RWPE1 (cell line): ENCODE measurements at regions not wholly inside any gene's neighbourhood (a gene's known extent, or its start where the extent isn't known, plus 50 kb on each side); places are given as distances from the start of the nearest gene placed in this dataset.

Source experiments
- CTCF ChIA-PET: fragments of 350-600 bp; sonication (Branson Sonifier 250); formaldehyde crosslinking; extraction: SDS; loops from one replicate; lab custom pipeline; 2021; lab: Yijun Ruan, JAX
- POLR2A ChIA-PET: fragments of 400-600 bp; formaldehyde crosslinking; extraction: SDS; loops from one replicate; lab custom pipeline; 2020; ENCODE audit warnings: antibody characterized with exemption; ENCODE audit not compliant: low non-redundant PET; lab: Yijun Ruan, JAX
- DNase-seq: peaks from one replicate; pipeline ENCODE4 v3.0.0; 2012; ENCODE audit warnings: low spot score
- H3K27ac ChIP-seq: fragments of 450-650 bp; 2 replicates; pipeline ENCODE4 v1.5.1; 2017
- TF ChIP-seq, protein P1 (sequence below): fragments of 450-650 bp; conservative IDR thresholded peaks from 2 replicates; pipeline ENCODE4 v1.5.1; 2017; ENCODE audit warnings: low read depth, mild to moderate bottlenecking

- no peak for DNase-seq
- POLR2A ChIA-PET: no interaction called here
Measured at GRCh38 chr2:220641137-220641536, 931.0 kb downstream of the EPHA4 start.

DNA sequence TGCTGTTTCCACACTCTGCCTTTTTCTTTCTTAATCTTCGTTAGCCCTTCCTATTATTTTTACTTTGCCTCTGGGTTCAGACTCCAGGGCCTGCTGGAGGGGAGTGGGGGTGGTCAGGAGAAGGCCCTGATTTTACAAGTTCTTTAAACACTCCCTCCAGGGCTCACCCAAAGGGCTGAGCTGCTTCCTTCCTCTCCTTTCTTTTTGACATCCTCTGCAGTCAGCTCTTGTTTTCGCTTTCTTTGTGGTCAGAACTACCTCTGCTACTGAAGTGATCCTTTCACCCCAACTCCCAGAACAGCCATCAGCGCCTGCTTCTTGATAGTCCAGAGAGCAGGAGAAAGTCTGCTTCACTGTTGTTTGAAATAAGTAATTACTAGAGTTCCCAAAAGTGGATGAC, 925.7 kb downstream of the EPHA4 start:
- TF ChIP-seq, protein P1, sequence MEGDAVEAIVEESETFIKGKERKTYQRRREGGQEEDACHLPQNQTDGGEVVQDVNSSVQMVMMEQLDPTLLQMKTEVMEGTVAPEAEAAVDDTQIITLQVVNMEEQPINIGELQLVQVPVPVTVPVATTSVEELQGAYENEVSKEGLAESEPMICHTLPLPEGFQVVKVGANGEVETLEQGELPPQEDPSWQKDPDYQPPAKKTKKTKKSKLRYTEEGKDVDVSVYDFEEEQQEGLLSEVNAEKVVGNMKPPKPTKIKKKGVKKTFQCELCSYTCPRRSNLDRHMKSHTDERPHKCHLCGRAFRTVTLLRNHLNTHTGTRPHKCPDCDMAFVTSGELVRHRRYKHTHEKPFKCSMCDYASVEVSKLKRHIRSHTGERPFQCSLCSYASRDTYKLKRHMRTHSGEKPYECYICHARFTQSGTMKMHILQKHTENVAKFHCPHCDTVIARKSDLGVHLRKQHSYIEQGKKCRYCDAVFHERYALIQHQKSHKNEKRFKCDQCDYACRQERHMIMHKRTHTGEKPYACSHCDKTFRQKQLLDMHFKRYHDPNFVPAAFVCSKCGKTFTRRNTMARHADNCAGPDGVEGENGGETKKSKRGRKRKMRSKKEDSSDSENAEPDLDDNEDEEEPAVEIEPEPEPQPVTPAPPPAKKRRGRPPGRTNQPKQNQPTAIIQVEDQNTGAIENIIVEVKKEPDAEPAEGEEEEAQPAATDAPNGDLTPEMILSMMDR: no peak
- no peak for DNase-seq
- POLR2A ChIA-PET: no interaction called here
- CTCF ChIA-PET: interaction anchor here (0.5 kb wide), 1 partner anchor 939 kb away, joined by 3 read pairs; no protein-coding TSS in a partner anchor
- H3K27ac ChIP-seq: no peak overlapping the region

More at GRCh38 chr2:220641137-220641536, 931.0 kb downstream of the EPHA4 start:
- TF ChIP-seq, protein P1: no peak
- H3K27ac ChIP-seq: no peak overlapping the region
- CTCF ChIA-PET: no interaction called here

GRCh38 chr2:220648628-220649027, 923.5 kb downstream of the EPHA4 start:
- no peak for DNase-seq

DNA sequence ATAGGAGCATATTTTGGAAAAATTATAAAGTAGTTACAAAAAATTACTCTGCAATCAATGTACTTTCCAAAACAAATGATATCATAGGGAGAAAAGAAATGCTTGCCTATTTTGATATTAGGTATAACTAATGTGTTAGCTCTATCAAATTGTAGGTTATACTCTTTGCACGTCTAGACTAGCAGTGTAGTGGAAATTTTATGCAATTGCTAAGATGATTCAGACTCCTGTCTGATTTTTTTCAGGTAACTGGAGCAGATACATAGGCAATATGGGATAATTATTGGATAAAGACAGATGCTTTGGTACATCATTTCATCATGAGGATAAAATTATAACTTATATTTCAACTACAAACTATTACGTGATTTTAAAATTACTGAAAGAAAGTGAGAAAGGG, 918.3 kb downstream of the EPHA4 start:
- TF ChIP-seq, protein P1: no peak
- ChIA-PET CTCF (no interaction called here), POLR2A (no interaction called here)
- H3K27ac ChIP-seq: no peak overlapping the region
- no peak for DNase-seq

More at GRCh38 chr2:220648628-220649027, 923.5 kb downstream of the EPHA4 start:
- CTCF ChIA-PET: interaction anchor here (0.6 kb wide), 2 partner anchors 373 to 946 kb away, joined by 3 to 4 read pairs; no protein-coding TSS in a partner anchor
- POLR2A ChIA-PET: no interaction called here
- TF ChIP-seq, protein P1: no peak
- no peak overlapping the region for H3K27ac ChIP-seq

GRCh38 chr2:220654322-220654721, 917.8 kb downstream of the EPHA4 start:
- CTCF ChIA-PET: no interaction called here
- H3K27ac ChIP-seq: no peak overlapping the region
- TF ChIP-seq, protein P1: no peak
- no peak for DNase-seq
- POLR2A ChIA-PET: no interaction called here

DNA sequence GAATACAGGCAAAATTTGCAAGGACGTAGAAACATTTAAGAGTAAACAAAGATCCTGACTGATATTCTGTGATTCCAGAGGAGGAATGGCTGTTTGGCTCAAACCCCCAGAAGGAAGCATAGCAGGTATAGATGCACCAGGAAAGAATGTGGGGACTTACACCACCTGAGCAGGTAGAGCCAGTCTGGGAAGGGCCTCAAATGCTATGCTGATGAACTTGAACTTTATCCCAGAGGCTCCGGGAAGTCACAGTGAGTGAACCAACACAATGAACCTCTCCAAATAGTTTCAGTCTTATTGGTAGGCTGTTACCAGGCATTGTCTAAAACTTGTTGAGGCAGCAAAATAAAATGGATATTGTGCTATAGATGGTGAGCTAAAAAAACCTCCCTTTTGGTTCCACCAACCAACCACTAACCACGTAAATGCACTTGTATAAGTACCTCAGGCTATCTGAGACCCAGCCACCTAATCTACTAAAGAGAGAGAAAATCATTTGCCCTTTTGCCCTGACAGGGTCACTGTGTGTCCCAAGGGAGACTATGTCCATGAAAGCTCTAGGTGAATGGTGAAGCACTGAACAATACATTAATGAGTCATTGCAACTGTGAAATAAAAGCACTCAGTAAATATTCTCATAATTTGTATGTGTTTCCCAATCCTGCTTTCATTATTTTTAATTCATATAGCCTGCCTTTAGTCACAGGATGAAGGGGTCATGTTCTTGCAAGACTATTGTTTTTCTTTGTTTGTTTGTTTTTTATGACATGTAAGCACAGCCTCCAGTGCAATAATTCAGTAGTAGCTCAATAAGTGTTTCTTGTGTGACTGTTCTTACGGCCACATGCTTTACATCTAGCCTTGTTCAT, 911.6 kb downstream of the EPHA4 start:
- TF ChIP-seq, protein P1: no peak
- CTCF ChIA-PET: no interaction called here

More for the DNA sequence above, 911.6 kb downstream of the EPHA4 start:
- POLR2A ChIA-PET: no interaction called here
- H3K27ac ChIP-seq: no peak overlapping the region
- no peak for DNase-seq
